Testis (tissue), 2 donors: ENCODE measurements at regions not wholly inside any gene's neighbourhood (a gene's known extent, or its start where the extent isn't known, plus 50 kb on each side); places are given as distances from the start of the nearest gene placed in this dataset.

Experiments
- CTCF ChIP-seq, 3 experiments: fragments of 450-650 bp in 2 of 3; fragments of 200-600 bp in 1 of 3; sonication (generic) in 1 of 3; IDR thresholded peaks; one replicate each; pipeline ENCODE4 v1.5.1; 2016 to 2019; ENCODE audit warnings: antibody characterized with exemption in 3 of 3, mild to moderate bottlenecking in 2 of 3, moderate library complexity in 1 of 3
- POLR2A ChIP-seq: fragments of 450-650 bp; IDR thresholded peaks from one replicate; pipeline ENCODE4 v1.6.1; 2017; ENCODE audit warnings: antibody characterized with exemption, mild to moderate bottlenecking, moderate library complexity

GRCh38 chrX:134139090-134139489 lies 97.9 kb upstream of the CCDC160 start:
- TF ChIP-seq CTCF (IDR thresholded peaks at IDR 0.05) (no peak), POLR2A (no peak)
